ENCODE measurements at regions not wholly inside any gene's neighbourhood (a gene's known extent, or its start where the extent isn't known, plus 50 kb on each side); places are given as distances from the start of the nearest gene placed in this dataset.
"Not testable (repeated sequence)": the region's sequence is repeated elsewhere in the genome, so short reads cannot be mapped to it uniquely, and the experiment has no call there.

DNA sequence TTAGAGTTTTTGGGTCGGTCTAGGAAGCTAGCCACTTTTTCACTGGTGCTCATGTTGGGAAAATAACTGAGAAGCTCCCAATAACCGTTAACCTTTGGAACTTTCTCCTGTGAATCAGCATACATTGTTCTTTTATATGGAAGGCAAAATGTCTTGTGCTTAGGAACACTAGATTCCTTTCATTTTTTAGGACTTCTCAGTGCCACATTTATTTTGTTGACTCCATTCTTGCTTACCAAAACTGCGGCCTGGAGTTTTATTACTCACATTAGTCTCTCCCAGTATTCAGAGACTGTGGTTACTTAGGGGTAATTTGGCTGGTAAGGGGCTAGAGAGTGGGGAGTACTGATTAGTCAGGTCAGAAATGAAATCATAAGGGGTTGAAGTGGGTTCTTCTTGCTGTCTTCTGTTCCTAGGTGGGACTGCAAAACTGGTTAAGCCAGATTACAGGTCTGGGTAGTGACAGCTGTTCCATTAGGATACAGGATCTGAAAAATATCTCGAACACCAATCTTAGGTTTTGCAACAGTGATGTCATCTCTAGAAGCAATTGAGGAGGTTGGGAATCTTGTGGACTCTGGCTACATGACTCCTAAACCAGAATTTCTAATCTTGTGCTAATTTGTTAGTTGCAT is 631.4 kb upstream of the LUZP2 start:
- Histone ChIP-seq H3K9me3 (ENCODE audit: control insufficient read depth, insufficient read depth, low read length) (no peaks in the 10 kb centered on the region), H3K4me3 (ENCODE audit: low read length) (no peak overlapping the region), H3K36me3 (ENCODE audit: control insufficient read depth, insufficient read depth, low read length) (no peaks in the 10 kb centered on the region), H3K4me1 (ENCODE audit: control insufficient read depth, insufficient read depth, low read length) (no peaks in the 10 kb centered on the region), H3K27ac (ENCODE audit: low read length) (no peak overlapping the region), H3K27me3 (ENCODE audit: control insufficient read depth, insufficient read depth, low read length) (no peaks in the 10 kb centered on the region)
- WGBS (ENCODE audit: insufficient coverage, insufficient read length), result no CpG with 5 or more reads among the region's 4 CpGs
- no peak for DNase-seq (ENCODE audit: low read depth, low spot score)

DNA sequence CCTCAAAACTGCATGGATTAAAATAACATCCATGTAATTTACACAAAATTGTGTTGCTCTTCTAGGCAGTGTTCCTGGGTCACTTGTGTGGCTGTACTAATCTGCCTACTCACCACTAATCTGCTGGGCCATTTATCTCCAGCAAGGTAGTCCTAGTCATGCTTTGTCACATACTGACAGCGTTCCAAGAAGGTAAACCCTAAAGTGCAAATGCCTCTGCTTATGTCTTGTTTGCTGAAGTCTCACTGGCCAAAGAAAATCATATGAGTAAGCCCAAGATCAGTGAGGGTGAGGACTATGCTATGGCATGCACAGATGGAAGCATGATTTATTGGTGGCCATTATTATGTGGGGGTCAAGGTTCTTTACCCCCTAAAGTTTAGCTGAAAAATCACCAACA is 630.2 kb upstream of the LUZP2 start:
- Histone ChIP-seq H3K27ac (ENCODE audit: low read length) (no peak overlapping the region), H3K9me3 (ENCODE audit: control insufficient read depth, insufficient read depth, low read length) (no peaks in the 10 kb centered on the region), H3K4me1 (ENCODE audit: control insufficient read depth, insufficient read depth, low read length) (no peaks in the 10 kb centered on the region), H3K36me3 (ENCODE audit: control insufficient read depth, insufficient read depth, low read length) (no peaks in the 10 kb centered on the region), H3K4me3 (ENCODE audit: low read length) (no peak overlapping the region), H3K27me3 (ENCODE audit: control insufficient read depth, insufficient read depth, low read length) (no peaks in the 10 kb centered on the region)
- no CpG with 5 or more reads among the region's 1 CpG for WGBS (ENCODE audit: insufficient coverage, insufficient read length)
- DNase-seq (ENCODE audit: low read depth, low spot score), result no peak

DNA sequence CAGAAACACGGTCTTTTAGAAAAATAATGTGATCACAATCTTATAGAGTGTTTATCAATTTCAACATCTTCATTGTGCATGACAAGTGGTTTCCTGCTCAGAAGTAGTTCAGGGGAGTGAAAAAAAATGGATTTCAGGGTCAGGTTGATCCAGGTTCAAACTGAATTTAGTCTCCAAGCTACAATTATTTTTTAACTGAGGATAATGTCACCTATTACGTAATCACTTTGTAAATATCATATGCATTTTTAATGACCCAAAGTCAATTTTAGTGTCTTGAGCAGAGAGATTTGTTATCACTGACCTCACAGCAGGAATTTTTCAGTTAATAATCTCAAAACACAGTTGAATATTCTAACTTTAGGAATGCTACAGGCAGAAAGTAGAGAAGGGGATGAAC is 627.2 kb upstream of the LUZP2 start:
- H3K4me1 ChIP-seq (ENCODE audit: control insufficient read depth, insufficient read depth, low read length), result no peaks in the 10 kb centered on the region
- no peaks in the 10 kb centered on the region for H3K27me3 ChIP-seq (ENCODE audit: control insufficient read depth, insufficient read depth, low read length)
- H3K27ac ChIP-seq (ENCODE audit: low read length), result no peak overlapping the region
- no peaks in the 10 kb centered on the region for H3K9me3 ChIP-seq (ENCODE audit: control insufficient read depth, insufficient read depth, low read length)
- WGBS (ENCODE audit: insufficient coverage, insufficient read length), result no CpG with 5 or more reads among the region's 2 CpGs
- no peak for DNase-seq (ENCODE audit: low read depth, low spot score)
- H3K36me3 ChIP-seq (ENCODE audit: control insufficient read depth, insufficient read depth, low read length), result no peaks in the 10 kb centered on the region
- H3K4me3 ChIP-seq (ENCODE audit: low read length), result no peak overlapping the region

DNA sequence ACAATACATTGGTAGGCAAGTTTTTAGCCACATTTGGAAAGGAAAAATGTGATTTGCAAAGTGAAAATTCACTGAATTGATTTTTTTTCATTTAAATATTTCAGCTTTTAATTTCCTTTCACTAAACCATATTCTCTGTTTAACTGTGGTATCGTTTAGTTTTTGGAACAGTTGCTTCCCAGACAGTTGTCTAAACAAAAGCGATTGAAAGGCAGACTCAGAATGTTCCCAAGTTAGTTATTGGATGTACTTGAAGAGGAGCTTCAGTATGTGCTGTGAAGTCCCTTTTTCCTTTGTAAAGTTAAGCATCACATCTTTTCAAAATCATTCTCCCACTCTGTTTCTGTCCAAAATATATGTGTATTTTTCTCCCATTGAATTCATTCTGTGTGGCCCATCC is 623.4 kb upstream of the LUZP2 start:
- WGBS (ENCODE audit: insufficient coverage, insufficient read length), result no CpG with 5 or more reads among the region's 2 CpGs
- no peak overlapping the region for H3K27ac ChIP-seq (ENCODE audit: low read length)
- no peaks in the 10 kb centered on the region for H3K4me1 ChIP-seq (ENCODE audit: control insufficient read depth, insufficient read depth, low read length)
- H3K4me3 ChIP-seq (ENCODE audit: low read length), result no peak overlapping the region
- no peaks in the 10 kb centered on the region for H3K9me3 ChIP-seq (ENCODE audit: control insufficient read depth, insufficient read depth, low read length)
- no peaks in the 10 kb centered on the region for H3K36me3 ChIP-seq (ENCODE audit: control insufficient read depth, insufficient read depth, low read length)
- H3K27me3 ChIP-seq (ENCODE audit: control insufficient read depth, insufficient read depth, low read length), result no peaks in the 10 kb centered on the region
- no peak for DNase-seq (ENCODE audit: low read depth, low spot score)

DNA sequence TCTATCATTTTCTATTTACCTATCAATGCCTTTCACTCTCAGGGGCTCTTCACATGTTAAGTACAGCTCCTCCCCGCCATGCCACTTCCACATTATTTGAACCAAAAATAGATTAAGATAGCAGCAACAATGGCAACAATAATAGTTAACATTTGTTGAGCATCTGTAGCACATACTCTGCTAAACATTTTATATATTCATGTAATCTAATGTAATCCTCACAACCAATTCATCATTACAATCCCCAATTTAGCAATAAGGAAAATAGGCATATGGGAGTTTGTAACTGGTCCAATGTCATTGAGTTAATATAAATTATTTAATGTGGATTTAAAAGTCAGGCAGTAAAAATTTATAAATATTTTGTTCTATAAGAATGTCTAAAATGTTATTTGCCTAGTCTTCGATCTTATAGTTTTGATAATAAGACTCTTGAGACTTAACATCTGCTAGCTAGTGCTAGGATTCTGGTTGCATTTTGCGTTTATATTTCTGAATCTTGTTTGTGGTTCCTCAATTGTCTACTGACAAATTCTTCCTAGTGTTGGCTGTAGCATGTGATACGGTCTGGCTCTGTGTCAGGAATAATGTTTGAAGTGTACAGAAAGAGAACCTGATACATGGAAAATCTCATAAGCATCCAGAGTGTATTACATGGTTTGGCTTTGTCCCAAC is 621.5 kb upstream of the LUZP2 start:
- H3K27me3 ChIP-seq (ENCODE audit: control insufficient read depth, insufficient read depth, low read length), result no peaks in the 10 kb centered on the region
- no peaks in the 10 kb centered on the region for H3K4me1 ChIP-seq (ENCODE audit: control insufficient read depth, insufficient read depth, low read length)
- no peak for DNase-seq (ENCODE audit: low read depth, low spot score)
- no peak overlapping the region for H3K4me3 ChIP-seq (ENCODE audit: low read length)
- H3K36me3 ChIP-seq (ENCODE audit: control insufficient read depth, insufficient read depth, low read length), result no peaks in the 10 kb centered on the region
- H3K27ac ChIP-seq (ENCODE audit: low read length), result no peak overlapping the region
- no CpG with 5 or more reads among the region's 4 CpGs for WGBS (ENCODE audit: insufficient coverage, insufficient read length)
- no peaks in the 10 kb centered on the region for H3K9me3 ChIP-seq (ENCODE audit: control insufficient read depth, insufficient read depth, low read length)

DNA sequence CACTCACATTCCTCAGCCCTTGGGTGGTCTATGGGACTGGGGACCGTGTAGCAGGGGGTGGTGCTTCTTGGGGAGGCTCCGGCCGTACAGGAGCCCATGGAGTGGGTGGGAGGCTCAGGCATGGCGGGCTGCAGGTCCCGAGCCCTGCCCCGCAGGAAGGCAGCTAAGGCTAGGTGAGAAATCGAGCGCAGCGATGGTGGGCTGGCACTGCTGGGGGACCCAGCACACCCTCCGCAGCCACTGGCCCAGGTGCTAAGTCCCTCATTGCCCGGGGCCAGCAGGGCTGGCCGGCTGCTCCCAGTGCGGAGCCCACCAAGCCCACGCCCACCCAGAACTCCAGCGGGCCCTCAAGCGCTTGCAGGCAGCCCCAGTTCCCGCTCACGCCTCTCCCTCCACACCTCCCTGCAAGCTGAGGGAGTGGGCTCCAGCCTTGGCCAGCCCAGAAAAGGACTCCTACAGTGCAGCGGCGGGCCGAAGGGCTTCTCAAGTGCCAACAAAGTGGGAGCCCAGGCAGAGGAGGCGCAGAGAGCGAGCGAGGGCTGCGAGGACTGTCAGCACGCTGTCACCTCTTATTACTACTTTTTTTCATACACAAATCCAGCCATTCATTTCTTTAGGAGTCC is 613.3 kb upstream of the LUZP2 start:
- not testable (repeated sequence) for H3K4me3 ChIP-seq (ENCODE audit: low read length); H3K27me3 ChIP-seq (ENCODE audit: control insufficient read depth, insufficient read depth, low read length); H3K27ac ChIP-seq (ENCODE audit: low read length); H3K36me3 ChIP-seq (ENCODE audit: control insufficient read depth, insufficient read depth, low read length); H3K9me3 ChIP-seq (ENCODE audit: control insufficient read depth, insufficient read depth, low read length); H3K4me1 ChIP-seq (ENCODE audit: control insufficient read depth, insufficient read depth, low read length); DNase-seq (ENCODE audit: low read depth, low spot score)
- WGBS (ENCODE audit: insufficient coverage, insufficient read length), result no CpG with 5 or more reads among the region's 26 CpGs

DNA sequence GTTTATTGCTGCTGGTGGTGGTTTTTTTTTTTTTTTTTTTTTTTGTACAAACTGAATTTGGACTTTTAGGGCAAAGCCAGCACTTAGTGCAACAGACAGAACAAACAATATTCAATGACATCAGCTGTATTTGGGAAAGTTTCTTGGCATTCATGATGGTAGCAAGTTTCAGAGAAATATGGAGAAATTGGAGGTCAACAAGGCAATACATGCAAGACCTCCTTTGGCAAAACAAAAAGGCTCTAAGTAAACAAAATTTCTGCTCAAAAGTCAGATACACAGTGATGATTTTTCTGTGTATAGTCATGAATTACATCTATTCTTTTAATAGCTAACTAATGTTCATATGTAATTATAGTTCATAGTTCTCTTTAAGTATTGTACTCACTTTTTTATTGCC is 612.5 kb upstream of the LUZP2 start:
- Histone ChIP-seq H3K4me3 (ENCODE audit: low read length) (no peak overlapping the region), H3K27me3 (ENCODE audit: control insufficient read depth, insufficient read depth, low read length) (no peaks in the 10 kb centered on the region), H3K4me1 (ENCODE audit: control insufficient read depth, insufficient read depth, low read length) (no peaks in the 10 kb centered on the region), H3K9me3 (ENCODE audit: control insufficient read depth, insufficient read depth, low read length) (no peaks in the 10 kb centered on the region), H3K36me3 (ENCODE audit: control insufficient read depth, insufficient read depth, low read length) (no peaks in the 10 kb centered on the region), H3K27ac (ENCODE audit: low read length) (no peak overlapping the region)
- DNase-seq (ENCODE audit: low read depth, low spot score), result no peak

DNA sequence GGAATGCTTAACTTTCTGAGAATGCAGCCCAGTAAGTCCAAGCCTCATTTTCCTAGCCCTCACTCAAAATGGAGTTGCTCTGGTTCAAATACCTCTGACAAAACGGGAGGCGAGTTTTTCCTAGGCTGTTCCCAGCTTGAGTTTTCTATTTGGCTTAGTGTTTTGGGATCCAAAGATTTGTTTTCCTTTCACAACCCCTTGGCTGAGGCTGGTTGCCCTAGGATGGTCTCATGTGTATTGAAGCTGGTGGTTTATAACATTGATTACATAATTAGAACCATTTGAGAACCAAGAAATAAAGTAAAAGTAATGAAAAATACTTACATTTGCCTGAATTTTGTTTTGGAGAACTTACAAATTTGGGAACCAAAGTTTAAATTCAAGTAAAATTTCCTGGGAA is 611.1 kb upstream of the LUZP2 start:
- Histone ChIP-seq H3K36me3 (ENCODE audit: control insufficient read depth, insufficient read depth, low read length) (no peaks in the 10 kb centered on the region), H3K27me3 (ENCODE audit: control insufficient read depth, insufficient read depth, low read length) (no peaks in the 10 kb centered on the region), H3K27ac (ENCODE audit: low read length) (no peak overlapping the region), H3K4me1 (ENCODE audit: control insufficient read depth, insufficient read depth, low read length) (no peaks in the 10 kb centered on the region), H3K4me3 (ENCODE audit: low read length) (no peak overlapping the region), H3K9me3 (ENCODE audit: control insufficient read depth, insufficient read depth, low read length) (no peaks in the 10 kb centered on the region)
- WGBS (ENCODE audit: insufficient coverage, insufficient read length), result no CpG with 5 or more reads among the region's 2 CpGs
- DNase-seq (ENCODE audit: low read depth, low spot score), result no peak

DNA sequence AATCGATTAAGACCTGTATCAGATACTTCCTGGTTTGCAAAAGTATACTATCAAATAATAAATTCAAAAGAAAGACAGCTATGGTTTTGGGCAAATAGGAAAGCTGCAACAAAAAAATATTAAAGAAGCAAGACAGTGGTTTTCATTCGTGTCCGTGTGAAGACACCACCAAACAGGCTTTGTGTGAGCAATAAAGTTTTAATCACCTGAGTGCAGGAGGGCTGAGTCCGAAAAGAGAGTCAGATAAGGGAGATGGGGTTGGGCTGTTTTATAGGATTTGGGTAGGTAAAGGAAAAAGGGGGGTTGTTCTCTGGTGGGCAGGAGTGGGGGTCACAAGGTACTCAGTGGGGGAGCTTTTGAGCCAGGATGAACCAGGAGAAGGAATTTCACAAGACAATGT is 609.7 kb upstream of the LUZP2 start:
- H3K4me3 ChIP-seq (ENCODE audit: low read length); H3K27ac ChIP-seq (ENCODE audit: low read length); DNase-seq (ENCODE audit: low read depth, low spot score); H3K9me3 ChIP-seq (ENCODE audit: control insufficient read depth, insufficient read depth, low read length); H3K27me3 ChIP-seq (ENCODE audit: control insufficient read depth, insufficient read depth, low read length); H3K36me3 ChIP-seq (ENCODE audit: control insufficient read depth, insufficient read depth, low read length); H3K4me1 ChIP-seq (ENCODE audit: control insufficient read depth, insufficient read depth, low read length): not testable (repeated sequence)
- WGBS (ENCODE audit: insufficient coverage, insufficient read length), result no CpG with 5 or more reads among the region's 4 CpGs

DNA sequence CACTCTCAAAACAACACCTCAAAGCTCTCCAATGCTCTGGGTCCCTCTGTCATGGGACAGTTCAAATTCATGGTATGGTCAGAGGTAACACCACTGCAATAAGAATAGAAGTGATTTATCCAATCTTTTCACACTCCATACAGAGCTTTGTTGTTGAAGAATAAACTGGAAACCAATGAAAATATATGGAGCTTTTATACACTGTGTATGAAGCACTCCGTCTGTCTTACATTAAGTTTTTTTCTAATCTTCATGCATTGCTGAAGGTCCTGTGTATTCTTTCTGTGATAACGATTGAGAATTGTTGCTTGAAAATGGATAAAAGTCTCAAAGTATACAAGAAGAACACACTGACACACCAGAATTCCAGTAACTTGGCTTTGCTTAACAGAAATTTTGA is 603.7 kb upstream of the LUZP2 start:
- no peaks in the 10 kb centered on the region for H3K36me3 ChIP-seq (ENCODE audit: control insufficient read depth, insufficient read depth, low read length)
- WGBS (ENCODE audit: insufficient coverage, insufficient read length), result no CpG with 5 or more reads among the region's 2 CpGs

More for the DNA sequence above, 603.7 kb upstream of the LUZP2 start:
- H3K27ac ChIP-seq (ENCODE audit: low read length), result no peak overlapping the region
- no peak overlapping the region for H3K4me3 ChIP-seq (ENCODE audit: low read length)
- no peaks in the 10 kb centered on the region for H3K27me3 ChIP-seq (ENCODE audit: control insufficient read depth, insufficient read depth, low read length)
- no peaks in the 10 kb centered on the region for H3K9me3 ChIP-seq (ENCODE audit: control insufficient read depth, insufficient read depth, low read length)
- no peaks in the 10 kb centered on the region for H3K4me1 ChIP-seq (ENCODE audit: control insufficient read depth, insufficient read depth, low read length)
- DNase-seq (ENCODE audit: low read depth, low spot score), result no peak
